DND-41 (cell line): ENCODE measurements at regions not wholly inside any gene's neighbourhood (a gene's known extent, or its start where the extent isn't known, plus 50 kb on each side); places are given as distances from the start of the nearest gene placed in this dataset.

Source experiments
- ATAC-seq: fragments of 200-7000 bp; cut with Tn5 transposase; 3 replicates; pipeline ENCODE4 v1.9.1; 2021; ENCODE audit warnings: low read depth; ENCODE audit not compliant: insufficient read depth
- DNase-seq: peaks from one replicate; pipeline ENCODE4 v3.0.0-alpha.2; 2020
- H2AFZ ChIP-seq: 2 replicates; pipeline ENCODE4 v1.6.0; 2012; ENCODE audit warnings: low read depth, low read length
- H3K27ac ChIP-seq: 2 replicates; pipeline ENCODE4 v1.5.1; 2012; ENCODE audit warnings: low read length, inconsistent platforms
- H3K27me3 ChIP-seq: fragments of 200-600 bp; sonication (generic); 2 replicates; pipeline ENCODE4 v1.6.0; 2012; ENCODE audit warnings: low read length, mild to moderate bottlenecking, inconsistent platforms; ENCODE audit not compliant: insufficient read depth, poor library complexity
- H3K36me3 ChIP-seq: 2 replicates; pipeline ENCODE4 v1.5.1; 2012; ENCODE audit warnings: low read length, inconsistent platforms; ENCODE audit not compliant: insufficient read depth
- H3K4me1 ChIP-seq: 2 replicates; pipeline ENCODE4 v1.5.1; 2012; ENCODE audit warnings: mild to moderate bottlenecking, low read length; ENCODE audit not compliant: insufficient read depth
- H3K4me2 ChIP-seq: 2 replicates; pipeline ENCODE4 v1.6.0; 2012; ENCODE audit warnings: mild to moderate bottlenecking, moderate library complexity, low read length, inconsistent platforms; ENCODE audit not compliant: insufficient read depth
- H3K4me3 ChIP-seq, 2 experiments: fragments of 200-600 bp in 1 of 2; shearing (Covaris generic) in 1 of 2; 2 replicates each; pipeline ENCODE4 v1.5.1; 2012 to 2016; ENCODE audit warnings: inconsistent platforms in 2 of 2, low read length in 2 of 2, mild to moderate bottlenecking in 2 of 2, low read depth in 1 of 2, moderate library complexity in 1 of 2
- H3K79me2 ChIP-seq: 2 replicates; pipeline ENCODE4 v1.6.0; 2012; ENCODE audit warnings: low read length, inconsistent platforms; ENCODE audit not compliant: insufficient read depth
- H3K9ac ChIP-seq: 2 replicates; pipeline ENCODE4 v1.6.0; 2012; ENCODE audit warnings: low read depth, mild to moderate bottlenecking, inconsistent platforms, low read length, moderate library complexity
- H3K9me3 ChIP-seq: 2 replicates; pipeline ENCODE4 v1.5.1; 2012; ENCODE audit warnings: low read length, moderate library complexity, mild to moderate bottlenecking, inconsistent platforms; ENCODE audit not compliant: insufficient read depth, severe bottlenecking
- H4K20me1 ChIP-seq: 2 replicates; pipeline ENCODE4 v1.6.0; 2012; ENCODE audit warnings: low read length; ENCODE audit not compliant: insufficient read depth
- CTCF ChIP-seq: IDR thresholded peaks from 2 replicates; pipeline ENCODE4 v1.5.1; 2012; ENCODE audit warnings: borderline replicate concordance, low read length, moderate library complexity, mild to moderate bottlenecking; ENCODE audit not compliant: poor library complexity, severe bottlenecking; ENCODE audit errors: extremely low read depth
- EZH2 ChIP-seq: IDR thresholded peaks from 3 replicates; pipeline ENCODE4 v1.6.1; 2012; ENCODE audit warnings: borderline replicate concordance, low read depth, mild to moderate bottlenecking, moderate library complexity, low read length, inconsistent platforms; ENCODE audit not compliant: severe bottlenecking

- H3K9me3 ChIP-seq, result no peaks in the 10 kb centered on the region
- ATAC-seq, result no peak
- no peak for DNase-seq
- H3K27me3 ChIP-seq, result no peaks in the 10 kb centered on the region
- H3K36me3 ChIP-seq, result no peaks in the 10 kb centered on the region
- no peak overlapping the region for H3K27ac ChIP-seq
- H3K4me2 ChIP-seq, result no peak overlapping the region
- no peak overlapping the region for H3K4me3 ChIP-seq
- no peak overlapping the region for H3K9ac ChIP-seq
- no peaks in the 10 kb centered on the region for H3K4me1 ChIP-seq
- H2AFZ ChIP-seq, result no peak overlapping the region
- no peaks in the 10 kb centered on the region for H4K20me1 ChIP-seq
- H3K79me2 ChIP-seq, result no peaks in the 10 kb centered on the region
- TF ChIP-seq EZH2 (no peak), CTCF (no peak)
These were observed 385.9 kb upstream of the SYT4 start for GRCh38 chr18:43663159-43663558.

- H4K20me1 ChIP-seq, result no peaks in the 10 kb centered on the region
- ATAC-seq, result no peak
- H3K27ac ChIP-seq, result no peak overlapping the region
These were observed 387.3 kb upstream of the SYT4 start for GRCh38 chr18:43664487-43665008.

GRCh38 chr18:43665105-43665788 is 388.0 kb upstream of the SYT4 start:
- no peaks in the 10 kb centered on the region for H4K20me1 ChIP-seq
- H3K79me2 ChIP-seq, result no peaks in the 10 kb centered on the region
- H3K4me1 ChIP-seq, result no peaks in the 10 kb centered on the region
- no peak overlapping the region for H3K27ac ChIP-seq
- H3K9me3 ChIP-seq, result no peaks in the 10 kb centered on the region
- no peaks in the 10 kb centered on the region for H3K36me3 ChIP-seq
- no peak overlapping the region for H3K4me2 ChIP-seq
- DNase-seq, result no peak
- H3K9ac ChIP-seq, result no peak overlapping the region
- H3K27me3 ChIP-seq, result no peaks in the 10 kb centered on the region
- no peak for ATAC-seq
- no peak overlapping the region for H3K4me3 ChIP-seq
- no peak overlapping the region for H2AFZ ChIP-seq
- TF ChIP-seq EZH2, result no peak
- no peak for TF ChIP-seq CTCF

More at GRCh38 chr18:43664487-43665008, 387.3 kb upstream of the SYT4 start:
- Histone ChIP-seq H3K4me3 (no peak overlapping the region), H3K9ac (no peak overlapping the region), H3K4me1 (no peaks in the 10 kb centered on the region), H3K4me2 (no peak overlapping the region), H2AFZ (no peak overlapping the region), H3K79me2 (no peaks in the 10 kb centered on the region), H3K9me3 (no peaks in the 10 kb centered on the region), H3K36me3 (no peaks in the 10 kb centered on the region), H3K27me3 (no peaks in the 10 kb centered on the region)
- TF ChIP-seq CTCF, result no peak
- TF ChIP-seq EZH2, result no peak
- no peak for DNase-seq
